ENCODE measurements at regions not wholly inside any gene's neighbourhood (a gene's known extent, or its start where the extent isn't known, plus 50 kb on each side); places are given as distances from the start of the nearest gene placed in this dataset.

GRCh38 chr13:99835442-99835841, 136.1 kb downstream of the ZIC5 start:
- Histone ChIP-seq H3K4me2 (no peak overlapping the region), H3K27me3 (ENCODE audit: insufficient read depth, low read depth) (peaks cover 5% of the 10 kb centered on the region; the same call in 1 of the 2 replicates), H3K9me3 (ENCODE audit: insufficient read depth, low read depth) (no peaks in the 10 kb centered on the region), H3K27ac (no peak overlapping the region), H3K4me1 (replicated peaks; ENCODE audit: insufficient read depth) (no peaks in the 10 kb centered on the region), H3K4me3 (no peak overlapping the region), H3K79me2 (ENCODE audit: low read depth) (no peaks in the 10 kb centered on the region), H3F3A (ENCODE audit: insufficient read depth, low read depth) (no peaks in the 10 kb centered on the region), H4K20me1 (ENCODE audit: insufficient read depth) (no peaks in the 10 kb centered on the region), H3K36me3 (ENCODE audit: low read depth) (no peaks in the 10 kb centered on the region), H2AFZ (no peak overlapping the region), H3K9me2 (ENCODE audit: insufficient read depth) (no peaks in the 10 kb centered on the region)
- CTCF ChIA-PET: no interaction called here
- DNase-seq: no peak
- POLR2A ChIA-PET (ENCODE audit: unreplicated experiment): no interaction called here
- no TSS peak for BruUV-seq (replicated peaks)
- TF ChIP-seq EZH2 (IDR thresholded peaks at IDR 0.05; ENCODE audit: low read depth): no peak
- intact Hi-C loops (cut with micrococcal nuclease; ENCODE audit: unreplicated experiment): no loop called here

DNA sequence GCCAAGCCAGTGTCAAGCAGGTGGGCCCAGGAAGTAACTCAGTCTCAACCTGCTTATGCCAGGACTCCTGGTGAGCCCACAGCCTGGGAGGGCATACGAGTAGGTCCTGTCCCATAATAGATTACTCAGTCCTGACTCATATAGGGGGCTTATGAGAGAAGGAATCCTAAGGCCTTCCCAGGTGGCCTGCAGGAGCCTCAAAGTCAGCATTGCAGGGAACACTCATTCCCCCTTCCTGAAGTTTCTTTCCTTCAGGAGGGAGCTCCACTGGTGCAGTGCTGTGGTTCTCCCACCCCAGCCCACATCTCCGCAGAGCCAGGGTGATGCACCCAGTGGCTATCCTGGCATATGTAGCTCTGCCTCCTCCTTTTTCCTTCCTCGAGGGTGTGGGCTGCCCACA, 137.3 kb downstream of the ZIC5 start:
- Histone ChIP-seq H3K9me3 (ENCODE audit: insufficient read depth, low read depth) (no peaks in the 10 kb centered on the region), H3K9me2 (ENCODE audit: insufficient read depth) (no peaks in the 10 kb centered on the region), H3K36me3 (ENCODE audit: low read depth) (no peaks in the 10 kb centered on the region), H2AFZ (no peak overlapping the region), H3K4me3 (no peak overlapping the region), H3F3A (ENCODE audit: insufficient read depth, low read depth) (no peaks in the 10 kb centered on the region), H3K27ac (no peak overlapping the region), H3K79me2 (ENCODE audit: low read depth) (no peaks in the 10 kb centered on the region), H4K20me1 (ENCODE audit: insufficient read depth) (no peaks in the 10 kb centered on the region), H3K4me1 (replicated peaks; ENCODE audit: insufficient read depth) (no peaks in the 10 kb centered on the region), H3K4me2 (no peak overlapping the region), H3K27me3 (ENCODE audit: insufficient read depth, low read depth) (peaks cover 10% of the 10 kb centered on the region; the same call in 1 of the 2 replicates)
- BruUV-seq (replicated peaks): no TSS peak
- ChIA-PET CTCF (no interaction called here), POLR2A (ENCODE audit: unreplicated experiment) (no interaction called here)
- no peak for DNase-seq
- intact Hi-C loops (cut with micrococcal nuclease; ENCODE audit: unreplicated experiment): no loop called here
- no peak for TF ChIP-seq EZH2 (IDR thresholded peaks at IDR 0.05; ENCODE audit: low read depth)
- no peak for TF ChIP-seq CTCF (conservative IDR thresholded peaks at IDR 0.05)

DNA sequence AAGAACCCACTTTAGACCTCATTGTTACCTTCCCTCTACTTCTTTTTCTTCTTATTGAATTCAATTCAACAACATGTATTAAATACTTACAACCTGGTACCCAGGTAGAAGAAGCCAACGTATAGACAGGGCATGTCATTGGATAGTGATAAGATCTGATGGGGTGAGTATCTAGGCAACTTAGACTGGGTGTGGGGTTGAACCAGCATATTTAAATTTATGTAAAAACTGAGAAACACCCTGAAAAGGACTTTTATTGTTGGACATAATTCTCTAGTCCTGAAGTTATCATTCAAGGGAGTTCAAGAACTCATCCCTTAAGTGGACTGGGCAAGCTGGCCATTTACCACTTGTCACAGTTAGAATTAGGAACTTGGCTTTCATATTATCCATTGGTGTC, 139.2 kb downstream of the ZIC5 start:
- CTCF ChIA-PET: no interaction called here
- H3K27ac ChIP-seq: no peak overlapping the region
- no peaks in the 10 kb centered on the region for H3K9me2 ChIP-seq (ENCODE audit: insufficient read depth)
- H3K4me2 ChIP-seq: no peak overlapping the region
- H3K4me1 ChIP-seq (replicated peaks; ENCODE audit: insufficient read depth): no peaks in the 10 kb centered on the region
- H3K36me3 ChIP-seq (ENCODE audit: low read depth): no peaks in the 10 kb centered on the region
- H3K27me3 ChIP-seq (ENCODE audit: insufficient read depth, low read depth): peaks cover 25% of the 10 kb centered on the region
- no peaks in the 10 kb centered on the region for H3F3A ChIP-seq (ENCODE audit: insufficient read depth, low read depth)
- H4K20me1 ChIP-seq (ENCODE audit: insufficient read depth): no peaks in the 10 kb centered on the region
- BruUV-seq (replicated peaks): no TSS peak
- no peak overlapping the region for H2AFZ ChIP-seq
- no peaks in the 10 kb centered on the region for H3K9me3 ChIP-seq (ENCODE audit: insufficient read depth, low read depth)
- no peak overlapping the region for H3K4me3 ChIP-seq
- no peak for DNase-seq
- POLR2A ChIA-PET (ENCODE audit: unreplicated experiment): no interaction called here
- TF ChIP-seq CTCF (conservative IDR thresholded peaks at IDR 0.05) (no peak), EZH2 (IDR thresholded peaks at IDR 0.05; ENCODE audit: low read depth) (no peak)
- no peaks in the 10 kb centered on the region for H3K79me2 ChIP-seq (ENCODE audit: low read depth)
- intact Hi-C loops (cut with micrococcal nuclease; ENCODE audit: unreplicated experiment): no loop called here

- Histone ChIP-seq H3K36me3 (ENCODE audit: low read depth) (no peaks in the 10 kb centered on the region), H3K4me1 (replicated peaks; ENCODE audit: insufficient read depth) (no peaks in the 10 kb centered on the region), H3K79me2 (ENCODE audit: low read depth) (no peaks in the 10 kb centered on the region), H2AFZ (no peak overlapping the region), H3K9me2 (ENCODE audit: insufficient read depth) (no peaks in the 10 kb centered on the region), H3K27me3 (ENCODE audit: insufficient read depth, low read depth) (peaks cover 30% of the 10 kb centered on the region), H3K4me2 (no peak overlapping the region), H3K27ac (no peak overlapping the region), H3K9me3 (ENCODE audit: insufficient read depth, low read depth) (no peaks in the 10 kb centered on the region), H3F3A (ENCODE audit: insufficient read depth, low read depth) (no peaks in the 10 kb centered on the region), H3K4me3 (no peak overlapping the region), H4K20me1 (ENCODE audit: insufficient read depth) (no peaks in the 10 kb centered on the region)
- DNase-seq: no peak
- ChIA-PET POLR2A (ENCODE audit: unreplicated experiment) (no interaction called here), CTCF (no interaction called here)
- no peak for TF ChIP-seq EZH2 (IDR thresholded peaks at IDR 0.05; ENCODE audit: low read depth)
- no peak for TF ChIP-seq CTCF (conservative IDR thresholded peaks at IDR 0.05)
- BruUV-seq (replicated peaks): no TSS peak
- intact Hi-C loops (cut with micrococcal nuclease; ENCODE audit: unreplicated experiment): no loop called here
Measured at GRCh38 chr13:99830931-99831330, 140.6 kb downstream of the ZIC5 start.
